ENCODE measurements at regions not wholly inside any gene's neighbourhood (a gene's known extent, or its start where the extent isn't known, plus 50 kb on each side); places are given as distances from the start of the nearest gene placed in this dataset.

GRCh38 chr1:96474985-96475743 is 246.4 kb upstream of the PTBP2 start:
- H3K9ac ChIP-seq (ENCODE audit: low read depth, low read length), result no peak overlapping the region
- H3K4me1 ChIP-seq (ENCODE audit: insufficient read depth, low read length), result peaks cover 29% of the 10 kb centered on the region
- H3K27ac ChIP-seq (ENCODE audit: low read length), result no peak overlapping the region
- H3K36me3 ChIP-seq (ENCODE audit: insufficient read depth, low read depth, low read length), result no peaks in the 10 kb centered on the region
- H3K27me3 ChIP-seq (ENCODE audit: insufficient read depth, low read length), result peaks cover 88% of the 10 kb centered on the region
- peaks cover 4% of the 10 kb centered on the region; the same call in 1 of the 2 replicates for H3K9me3 ChIP-seq (ENCODE audit: insufficient read depth, low read depth, low read length)
- H3K4me3 ChIP-seq (ENCODE audit: low read length), result no peak overlapping the region

GRCh38 chr1:96475903-96476302 is 245.7 kb upstream of the PTBP2 start:
- Histone ChIP-seq H3K27me3 (ENCODE audit: insufficient read depth, low read length) (peaks cover 93% of the 10 kb centered on the region), H3K36me3 (ENCODE audit: insufficient read depth, low read depth, low read length) (no peaks in the 10 kb centered on the region), H3K4me3 (ENCODE audit: low read length) (no peak overlapping the region), H3K27ac (ENCODE audit: low read length) (no peak overlapping the region), H3K9ac (ENCODE audit: low read depth, low read length) (no peak overlapping the region), H3K4me1 (ENCODE audit: insufficient read depth, low read length) (peaks cover 29% of the 10 kb centered on the region), H3K9me3 (ENCODE audit: insufficient read depth, low read depth, low read length) (peaks cover 2% of the 10 kb centered on the region; the same call in 1 of the 2 replicates)

GRCh38 chr1:96478228-96478627 is 243.4 kb upstream of the PTBP2 start:
- Histone ChIP-seq H3K9me3 (ENCODE audit: insufficient read depth, low read depth, low read length) (no peaks in the 10 kb centered on the region), H3K36me3 (ENCODE audit: insufficient read depth, low read depth, low read length) (no peaks in the 10 kb centered on the region), H3K27ac (ENCODE audit: low read length) (no peak overlapping the region), H3K9ac (ENCODE audit: low read depth, low read length) (no peak overlapping the region), H3K4me1 (ENCODE audit: insufficient read depth, low read length) (peaks cover 35% of the 10 kb centered on the region), H3K4me3 (ENCODE audit: low read length) (no peak overlapping the region), H3K27me3 (ENCODE audit: insufficient read depth, low read length) (peaks cover 86% of the 10 kb centered on the region)

- Histone ChIP-seq H3K36me3 (ENCODE audit: insufficient read depth, low read depth, low read length) (no peaks in the 10 kb centered on the region), H3K4me3 (ENCODE audit: low read length) (no peak overlapping the region), H3K9me3 (ENCODE audit: insufficient read depth, low read depth, low read length) (no peaks in the 10 kb centered on the region), H3K4me1 (ENCODE audit: insufficient read depth, low read length) (peaks cover 13% of the 10 kb centered on the region), H3K9ac (ENCODE audit: low read depth, low read length) (no peak overlapping the region), H3K27ac (ENCODE audit: low read length) (no peak overlapping the region), H3K27me3 (ENCODE audit: insufficient read depth, low read length) (peaks cover 75% of the 10 kb centered on the region)
Observed at GRCh38 chr1:96481409-96481808, 240.2 kb upstream of the PTBP2 start.

GRCh38 chr1:96482616-96483015 is 239.0 kb upstream of the PTBP2 start:
- H3K27ac ChIP-seq (ENCODE audit: low read length), result no peak overlapping the region
- no peaks in the 10 kb centered on the region for H3K9me3 ChIP-seq (ENCODE audit: insufficient read depth, low read depth, low read length)
- no peak overlapping the region for H3K9ac ChIP-seq (ENCODE audit: low read depth, low read length)
- peak overlapping the region; percentile 51 for H3K4me3 ChIP-seq (ENCODE audit: low read length)
- peaks cover 63% of the 10 kb centered on the region for H3K27me3 ChIP-seq (ENCODE audit: insufficient read depth, low read length)
- H3K4me1 ChIP-seq (ENCODE audit: insufficient read depth, low read length), result peaks cover 18% of the 10 kb centered on the region
- H3K36me3 ChIP-seq (ENCODE audit: insufficient read depth, low read depth, low read length), result no peaks in the 10 kb centered on the region

- Histone ChIP-seq H3K4me1 (ENCODE audit: insufficient read depth, low read length) (peaks cover 21% of the 10 kb centered on the region), H3K9me3 (ENCODE audit: insufficient read depth, low read depth, low read length) (no peaks in the 10 kb centered on the region), H3K27me3 (ENCODE audit: insufficient read depth, low read length) (peaks cover 24% of the 10 kb centered on the region), H3K9ac (ENCODE audit: low read depth, low read length) (no peak overlapping the region), H3K27ac (ENCODE audit: low read length) (no peak overlapping the region), H3K4me3 (ENCODE audit: low read length) (no peak overlapping the region), H3K36me3 (ENCODE audit: insufficient read depth, low read depth, low read length) (no peaks in the 10 kb centered on the region)
Observed at GRCh38 chr1:96487394-96487793, 234.2 kb upstream of the PTBP2 start.

- Histone ChIP-seq H3K4me3 (ENCODE audit: low read length) (no peak overlapping the region), H3K4me1 (ENCODE audit: insufficient read depth, low read length) (peaks cover 19% of the 10 kb centered on the region), H3K27ac (ENCODE audit: low read length) (no peak overlapping the region), H3K27me3 (ENCODE audit: insufficient read depth, low read length) (peaks cover 21% of the 10 kb centered on the region), H3K9ac (ENCODE audit: low read depth, low read length) (no peak overlapping the region), H3K36me3 (ENCODE audit: insufficient read depth, low read depth, low read length) (no peaks in the 10 kb centered on the region), H3K9me3 (ENCODE audit: insufficient read depth, low read depth, low read length) (no peaks in the 10 kb centered on the region)
Observed at GRCh38 chr1:96487971-96488370, 233.6 kb upstream of the PTBP2 start.

- Histone ChIP-seq H3K4me3 (ENCODE audit: low read length) (no peak overlapping the region), H3K27me3 (ENCODE audit: insufficient read depth, low read length) (peaks cover 16% of the 10 kb centered on the region), H3K36me3 (ENCODE audit: insufficient read depth, low read depth, low read length) (no peaks in the 10 kb centered on the region), H3K4me1 (ENCODE audit: insufficient read depth, low read length) (peaks cover 19% of the 10 kb centered on the region), H3K9me3 (ENCODE audit: insufficient read depth, low read depth, low read length) (no peaks in the 10 kb centered on the region), H3K27ac (ENCODE audit: low read length) (no peak overlapping the region), H3K9ac (ENCODE audit: low read depth, low read length) (no peak overlapping the region)
Observed at GRCh38 chr1:96488777-96489176, 232.8 kb upstream of the PTBP2 start.

- Histone ChIP-seq H3K4me1 (ENCODE audit: insufficient read depth, low read length) (peaks cover 16% of the 10 kb centered on the region), H3K36me3 (ENCODE audit: insufficient read depth, low read depth, low read length) (no peaks in the 10 kb centered on the region), H3K4me3 (ENCODE audit: low read length) (no peak overlapping the region), H3K27ac (ENCODE audit: low read length) (no peak overlapping the region), H3K27me3 (ENCODE audit: insufficient read depth, low read length) (no peaks in the 10 kb centered on the region), H3K9ac (ENCODE audit: low read depth, low read length) (no peak overlapping the region), H3K9me3 (ENCODE audit: insufficient read depth, low read depth, low read length) (no peaks in the 10 kb centered on the region)
Observed at GRCh38 chr1:96492236-96492635, 229.3 kb upstream of the PTBP2 start.

GRCh38 chr1:96498744-96499340 is 222.7 kb upstream of the PTBP2 start:
- H3K9me3 ChIP-seq (ENCODE audit: insufficient read depth, low read depth, low read length), result no peaks in the 10 kb centered on the region
- H3K4me1 ChIP-seq (ENCODE audit: insufficient read depth, low read length), result no peaks in the 10 kb centered on the region
- no peaks in the 10 kb centered on the region for H3K27me3 ChIP-seq (ENCODE audit: insufficient read depth, low read length)
- no peaks in the 10 kb centered on the region for H3K36me3 ChIP-seq (ENCODE audit: insufficient read depth, low read depth, low read length)
- H3K4me3 ChIP-seq (ENCODE audit: low read length), result no peak overlapping the region
- H3K9ac ChIP-seq (ENCODE audit: low read depth, low read length), result no peak overlapping the region
- H3K27ac ChIP-seq (ENCODE audit: low read length), result no peak overlapping the region

GRCh38 chr1:96508233-96508632 is 213.4 kb upstream of the PTBP2 start:
- Histone ChIP-seq H3K27me3 (ENCODE audit: insufficient read depth, low read length) (no peaks in the 10 kb centered on the region), H3K4me3 (ENCODE audit: low read length) (no peak overlapping the region), H3K4me1 (ENCODE audit: insufficient read depth, low read length) (peaks cover 9% of the 10 kb centered on the region; the same call in 1 of the 2 replicates), H3K9me3 (ENCODE audit: insufficient read depth, low read depth, low read length) (no peaks in the 10 kb centered on the region), H3K27ac (ENCODE audit: low read length) (no peak overlapping the region), H3K36me3 (ENCODE audit: insufficient read depth, low read depth, low read length) (no peaks in the 10 kb centered on the region), H3K9ac (ENCODE audit: low read depth, low read length) (no peak overlapping the region)

- Histone ChIP-seq H3K4me1 (ENCODE audit: insufficient read depth, low read length) (peaks cover 9% of the 10 kb centered on the region; the same call in 1 of the 2 replicates), H3K9me3 (ENCODE audit: insufficient read depth, low read depth, low read length) (no peaks in the 10 kb centered on the region), H3K27me3 (ENCODE audit: insufficient read depth, low read length) (no peaks in the 10 kb centered on the region), H3K36me3 (ENCODE audit: insufficient read depth, low read depth, low read length) (no peaks in the 10 kb centered on the region), H3K27ac (ENCODE audit: low read length) (no peak overlapping the region), H3K4me3 (ENCODE audit: low read length) (no peak overlapping the region), H3K9ac (ENCODE audit: low read depth, low read length) (no peak overlapping the region)
Observed at GRCh38 chr1:96509339-96509738, 212.2 kb upstream of the PTBP2 start.
